ENCODE measurements at regions not wholly inside any gene's neighbourhood (a gene's known extent, or its start where the extent isn't known, plus 50 kb on each side); places are given as distances from the start of the nearest gene placed in this dataset.

DNA sequence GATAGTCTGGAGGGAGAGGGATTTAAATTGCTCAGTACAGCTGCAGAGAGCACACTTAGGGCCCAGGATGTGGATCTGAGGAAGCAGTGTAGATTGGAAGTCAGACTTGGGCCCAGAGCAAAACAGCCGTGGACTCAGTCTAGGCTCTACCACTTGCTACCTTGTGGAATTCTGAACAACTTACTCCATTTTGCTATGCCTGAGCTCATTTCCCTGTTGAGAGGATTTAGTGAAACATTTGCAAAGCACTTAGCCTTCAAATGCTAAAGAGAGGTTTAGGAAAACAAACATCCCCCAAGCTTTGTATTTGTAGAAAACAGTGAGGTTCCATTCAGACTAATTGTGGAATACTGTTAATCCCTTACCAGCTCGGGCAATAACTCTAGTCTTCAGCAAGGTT lies 453.4 kb upstream of the ZNF507 start:
- intact Hi-C loops (cut with micrococcal nuclease) = no loop called here

More for the DNA sequence above, 453.4 kb upstream of the ZNF507 start:
- TF ChIP-seq POLR2A (IDR thresholded peaks at IDR 0.05; ENCODE audit: low read depth, low read length) (no peak), RAD21 (IDR thresholded peaks at IDR 0.05; ENCODE audit: low read length) (no peak), RFX5 (IDR thresholded peaks at IDR 0.05; ENCODE audit: low read depth, low read length) (no peak), BHLHE40 (IDR thresholded peaks at IDR 0.05; ENCODE audit: low read depth, low read length) (no peak), RCOR1 (IDR thresholded peaks at IDR 0.05; ENCODE audit: insufficient replicate concordance, low read length) (no peak), CHD1 (IDR thresholded peaks at IDR 0.05; ENCODE audit: low read depth, low read length) (no peak), SMC3 (IDR thresholded peaks at IDR 0.05; ENCODE audit: low read depth, low read length) (no peak), MAZ (IDR thresholded peaks at IDR 0.05; ENCODE audit: borderline replicate concordance, low read depth, low read length) (no peak), MAFK (IDR thresholded peaks at IDR 0.05; ENCODE audit: low read depth, low read length) (no peak)
- TF ChIP-seq, protein P1, sequence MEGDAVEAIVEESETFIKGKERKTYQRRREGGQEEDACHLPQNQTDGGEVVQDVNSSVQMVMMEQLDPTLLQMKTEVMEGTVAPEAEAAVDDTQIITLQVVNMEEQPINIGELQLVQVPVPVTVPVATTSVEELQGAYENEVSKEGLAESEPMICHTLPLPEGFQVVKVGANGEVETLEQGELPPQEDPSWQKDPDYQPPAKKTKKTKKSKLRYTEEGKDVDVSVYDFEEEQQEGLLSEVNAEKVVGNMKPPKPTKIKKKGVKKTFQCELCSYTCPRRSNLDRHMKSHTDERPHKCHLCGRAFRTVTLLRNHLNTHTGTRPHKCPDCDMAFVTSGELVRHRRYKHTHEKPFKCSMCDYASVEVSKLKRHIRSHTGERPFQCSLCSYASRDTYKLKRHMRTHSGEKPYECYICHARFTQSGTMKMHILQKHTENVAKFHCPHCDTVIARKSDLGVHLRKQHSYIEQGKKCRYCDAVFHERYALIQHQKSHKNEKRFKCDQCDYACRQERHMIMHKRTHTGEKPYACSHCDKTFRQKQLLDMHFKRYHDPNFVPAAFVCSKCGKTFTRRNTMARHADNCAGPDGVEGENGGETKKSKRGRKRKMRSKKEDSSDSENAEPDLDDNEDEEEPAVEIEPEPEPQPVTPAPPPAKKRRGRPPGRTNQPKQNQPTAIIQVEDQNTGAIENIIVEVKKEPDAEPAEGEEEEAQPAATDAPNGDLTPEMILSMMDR (conservative IDR thresholded peaks at IDR 0.05; ENCODE audit: low read depth, low read length) = no peak
- TF ChIP-seq, protein P2, sequence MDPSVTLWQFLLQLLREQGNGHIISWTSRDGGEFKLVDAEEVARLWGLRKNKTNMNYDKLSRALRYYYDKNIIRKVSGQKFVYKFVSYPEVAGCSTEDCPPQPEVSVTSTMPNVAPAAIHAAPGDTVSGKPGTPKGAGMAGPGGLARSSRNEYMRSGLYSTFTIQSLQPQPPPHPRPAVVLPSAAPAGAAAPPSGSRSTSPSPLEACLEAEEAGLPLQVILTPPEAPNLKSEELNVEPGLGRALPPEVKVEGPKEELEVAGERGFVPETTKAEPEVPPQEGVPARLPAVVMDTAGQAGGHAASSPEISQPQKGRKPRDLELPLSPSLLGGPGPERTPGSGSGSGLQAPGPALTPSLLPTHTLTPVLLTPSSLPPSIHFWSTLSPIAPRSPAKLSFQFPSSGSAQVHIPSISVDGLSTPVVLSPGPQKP (IDR thresholded peaks at IDR 0.05; ENCODE audit: borderline replicate concordance, low read depth, low read length) = no peak
- BruUV-seq (replicated peaks) = no TSS peak
- Histone ChIP-seq H3K4me2 (ENCODE audit: low read depth, low read length) (no peak overlapping the region), H3K9ac (ENCODE audit: low read depth, low read length) (no peak overlapping the region), H2BK120ac (ENCODE audit: low read depth, low read length) (no peak overlapping the region), H3K36me3 (ENCODE audit: control insufficient read depth, insufficient read depth, low read length) (no peaks in the 10 kb centered on the region), H3K27me3 (ENCODE audit: control insufficient read depth, insufficient read depth, low read length) (no peaks in the 10 kb centered on the region), H2BK5ac (ENCODE audit: low read depth, low read length, poor library complexity, severe bottlenecking) (no peak overlapping the region), H3K79me1 (ENCODE audit: low read depth in 1 of 2, low read length in 2 of 2) (no peaks in the 10 kb centered on the region), H3K4me3 (ENCODE audit: insufficient read depth, low read depth, low read length) (no peak overlapping the region), H3K23ac (ENCODE audit: low read depth, low read length) (no peak overlapping the region), H3K18ac (ENCODE audit: low read depth, low read length) (no peak overlapping the region), H2BK15ac (ENCODE audit: low read depth, low read length) (no peak overlapping the region), H3K9me3 (ENCODE audit: control insufficient read depth, insufficient read depth, low read length) (peaks cover 21% of the 10 kb centered on the region), H2AK9ac (replicated peaks; ENCODE audit: low read depth, low read length, poor library complexity) (no peak overlapping the region), H4K8ac (ENCODE audit: low read depth in 2 of 2, low read length in 2 of 2) (no peak overlapping the region), H3K56ac (ENCODE audit: extremely low read depth, insufficient read depth, low read length) (no peak overlapping the region), H3K9me1 (ENCODE audit: insufficient read depth, low read length) (no peaks in the 10 kb centered on the region), H3K14ac (replicated peaks; ENCODE audit: low read depth, low read length) (no peak overlapping the region), H4K91ac (ENCODE audit: insufficient read depth, low read depth, low read length) (no peak overlapping the region), H2AK5ac (ENCODE audit: low read depth, low read length) (no peak overlapping the region), H2BK20ac (ENCODE audit: low read depth, low read length) (no peak overlapping the region), H3K27ac (ENCODE audit: insufficient read depth, low read length) (no peak overlapping the region), H2AFZ (replicated peaks; ENCODE audit: low read length, poor library complexity) (no peak overlapping the region), H4K20me1 (ENCODE audit: insufficient read depth, low read length) (no peaks in the 10 kb centered on the region), H3K4ac (ENCODE audit: low read depth, low read length) (no peak overlapping the region), H4K5ac (ENCODE audit: low read depth, low read length) (no peak overlapping the region), H3K4me1 (ENCODE audit: control insufficient read depth, insufficient read depth, low read length) (no peaks in the 10 kb centered on the region)
- dilution Hi-C loops (cut with HindIII; ENCODE audit: low sequenced_read_pairs, unreplicated experiment) (no loop called here), in situ Hi-C loops (cut with MboI; ENCODE audit: low sequenced_read_pairs) (no loop called here)
- CTCF ChIA-PET = no interaction called here
- POLR2A ChIA-PET (ENCODE audit: unreplicated experiment) = no interaction called here
- no CpG with 5 or more reads among the region's 2 CpGs for WGBS, 2 experiments (ENCODE audit: extremely low coverage in 2 of 2, insufficient read length in 1 of 2)
- ATAC-seq (ENCODE audit: low read depth) (no peak), DNase-seq (no peak)

Measured in IMR-90 (cell line).